Stimulated activated CD4-positive, alpha-beta T cell treated with anti-CD3 and anti-CD28 coated beads, Interleukin-1b, Interleukin-23, amount 100 ng/mL, for 4 hours (primary cell): ENCODE measurements at regions not wholly inside any gene's neighbourhood (a gene's known extent, or its start where the extent isn't known, plus 50 kb on each side); places are given as distances from the start of the nearest gene placed in this dataset.

Experiments used
- DNase-seq, 2 donors: peaks; one replicate each; pipeline ENCODE4 v3.0.0-alpha.2; 2020; ENCODE audit warnings: low read depth in 2 of 2

- DNase-seq = no peak
Measured at GRCh38 chr2:7971248-7971647, 710.6 kb upstream of the ID2 start.

- no peak for DNase-seq
Measured at GRCh38 chr2:7971841-7972240, 710.0 kb upstream of the ID2 start.

- no peak for DNase-seq
Measured at GRCh38 chr2:7972670-7973069, 709.2 kb upstream of the ID2 start.

- no peak for DNase-seq
Measured at GRCh38 chr2:7973801-7974480, 707.9 kb upstream of the ID2 start.

DNA sequence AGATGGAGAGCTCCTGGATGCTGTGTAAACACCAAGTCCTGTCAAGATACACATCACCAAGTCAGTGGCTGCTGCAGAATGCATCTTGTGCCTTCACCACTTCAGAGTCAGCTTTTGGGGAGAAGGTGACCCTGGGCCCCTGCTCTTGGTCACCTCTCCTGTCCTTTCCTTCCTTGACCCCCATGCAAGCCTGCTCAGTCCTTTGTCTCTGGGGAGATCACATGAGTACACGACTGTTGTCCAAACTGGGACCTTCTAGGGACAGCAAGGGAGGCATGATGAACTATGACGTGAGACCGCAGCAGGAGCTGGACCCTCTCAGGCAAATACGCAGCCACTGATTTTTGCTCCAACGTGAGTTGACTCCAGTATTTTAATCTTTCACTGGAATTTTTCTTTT lies 706.9 kb upstream of the ID2 start:
- no peak for DNase-seq

- DNase-seq = no peak
Measured at GRCh38 chr2:7976206-7976605, 705.6 kb upstream of the ID2 start.

DNA sequence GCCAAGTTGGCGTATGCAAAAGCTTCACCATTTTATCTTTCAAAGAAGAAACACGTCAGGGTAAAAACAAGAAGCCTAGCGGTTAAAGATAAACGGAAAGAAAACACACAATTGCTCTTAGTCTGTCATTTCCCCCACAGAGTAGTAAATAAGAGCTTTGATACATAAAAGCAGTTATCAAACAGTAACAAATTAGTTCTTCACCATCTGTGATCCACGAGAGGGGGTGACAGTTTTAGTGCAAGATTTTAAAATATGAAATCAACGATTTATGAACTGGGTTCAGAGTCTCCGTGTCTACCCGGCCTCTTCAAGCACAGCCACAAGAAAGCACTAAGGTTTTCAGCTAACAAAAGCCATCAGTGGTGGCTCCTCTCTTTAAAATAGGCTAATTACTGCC lies 703.9 kb upstream of the ID2 start:
- DNase-seq = no peak

GRCh38 chr2:7982054-7982453 lies 699.8 kb upstream of the ID2 start:
- no peak for DNase-seq

GRCh38 chr2:7983451-7983850 lies 698.4 kb upstream of the ID2 start:
- no peak for DNase-seq

- no peak for DNase-seq
Measured at GRCh38 chr2:7983912-7984311, 697.9 kb upstream of the ID2 start.

- no peak for DNase-seq
Measured at GRCh38 chr2:7984693-7985353, 697.0 kb upstream of the ID2 start.

DNA sequence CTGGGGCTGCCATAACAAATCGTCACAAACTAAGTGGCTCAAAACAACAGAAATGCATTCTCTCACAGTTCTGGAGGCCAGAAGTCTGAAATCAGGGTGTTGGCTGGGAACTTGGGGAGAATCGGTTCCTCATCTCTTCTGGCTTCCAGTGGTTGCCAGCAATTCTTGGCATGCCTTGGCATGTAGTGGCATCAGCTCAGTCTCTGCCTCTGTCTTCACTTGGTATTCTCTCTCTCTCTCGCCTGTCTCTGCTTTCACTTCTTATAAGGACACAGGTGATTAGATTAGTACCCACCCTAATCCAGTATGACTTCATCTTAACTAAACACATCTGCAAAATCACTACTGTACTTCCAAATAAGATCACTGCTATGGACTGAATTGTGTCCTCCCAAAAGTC lies 695.4 kb upstream of the ID2 start:
- no peak for DNase-seq

- no peak for DNase-seq
Measured at GRCh38 chr2:7987992-7988391, 693.9 kb upstream of the ID2 start.

DNA sequence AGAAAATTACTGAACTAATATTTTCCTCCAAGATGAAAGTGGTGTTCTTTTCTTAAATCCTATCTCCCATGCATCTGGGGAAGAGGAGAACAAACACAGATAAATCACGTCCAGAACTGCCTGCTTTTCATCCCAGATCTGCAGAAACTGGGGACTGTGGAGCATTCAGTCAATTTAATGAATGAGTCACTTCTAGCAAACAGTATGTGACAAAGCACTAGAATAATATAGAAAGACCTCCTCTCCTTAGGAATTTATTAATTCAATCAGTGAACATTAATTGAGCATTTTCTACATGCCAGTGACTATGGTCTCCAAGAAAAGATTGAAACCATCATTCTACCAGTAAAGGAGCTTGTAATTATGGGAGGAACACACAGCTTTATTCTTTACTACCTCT lies 693.4 kb upstream of the ID2 start:
- DNase-seq = no peak

- DNase-seq = no peak
Measured at GRCh38 chr2:7989823-7990222, 692.0 kb upstream of the ID2 start.

DNA sequence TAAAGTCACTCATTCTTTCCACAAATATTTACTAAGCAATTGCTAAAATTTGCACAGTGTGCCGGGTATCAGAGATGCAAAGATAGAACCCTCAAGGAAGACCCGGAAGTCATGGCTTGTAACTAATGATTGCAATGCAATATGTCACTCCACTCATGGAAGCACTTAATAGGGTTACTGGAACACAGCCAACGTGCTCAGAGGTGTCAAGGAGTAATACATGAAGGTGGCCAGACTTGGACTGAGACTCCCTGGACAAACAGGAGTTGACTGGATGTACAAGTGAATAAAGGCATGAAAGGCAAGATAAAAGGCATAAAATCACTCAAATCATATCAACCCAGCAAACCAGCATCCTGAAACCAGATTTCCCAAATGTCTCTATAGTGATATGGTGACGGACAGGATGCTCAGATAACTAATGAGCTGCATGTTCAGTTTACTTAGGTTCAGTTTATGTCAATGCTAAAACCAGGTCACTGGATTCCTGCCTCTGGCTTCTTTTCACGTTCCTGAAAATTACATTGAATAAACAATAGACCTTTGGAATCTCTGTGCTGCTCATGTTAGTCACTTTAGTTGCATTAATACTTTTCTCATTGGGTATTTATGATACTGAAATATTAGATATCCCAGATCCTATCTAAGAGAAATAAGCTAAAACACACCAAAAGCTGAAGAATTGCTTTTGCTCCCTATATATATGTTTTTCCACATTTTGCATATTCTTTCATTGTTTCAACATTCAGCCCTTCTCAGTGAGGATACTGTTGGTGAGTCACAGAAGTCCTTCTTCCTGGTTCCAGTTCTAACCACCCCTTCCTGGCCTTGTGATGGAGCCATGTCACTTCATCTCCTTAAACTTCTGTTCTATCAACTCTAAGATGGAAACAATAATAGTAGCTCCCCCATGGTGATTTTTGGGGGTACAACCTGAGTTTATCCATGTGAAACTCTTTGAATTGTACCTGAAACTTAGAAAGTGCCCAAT lies 688.9 kb upstream of the ID2 start:
- DNase-seq = no peak

DNA sequence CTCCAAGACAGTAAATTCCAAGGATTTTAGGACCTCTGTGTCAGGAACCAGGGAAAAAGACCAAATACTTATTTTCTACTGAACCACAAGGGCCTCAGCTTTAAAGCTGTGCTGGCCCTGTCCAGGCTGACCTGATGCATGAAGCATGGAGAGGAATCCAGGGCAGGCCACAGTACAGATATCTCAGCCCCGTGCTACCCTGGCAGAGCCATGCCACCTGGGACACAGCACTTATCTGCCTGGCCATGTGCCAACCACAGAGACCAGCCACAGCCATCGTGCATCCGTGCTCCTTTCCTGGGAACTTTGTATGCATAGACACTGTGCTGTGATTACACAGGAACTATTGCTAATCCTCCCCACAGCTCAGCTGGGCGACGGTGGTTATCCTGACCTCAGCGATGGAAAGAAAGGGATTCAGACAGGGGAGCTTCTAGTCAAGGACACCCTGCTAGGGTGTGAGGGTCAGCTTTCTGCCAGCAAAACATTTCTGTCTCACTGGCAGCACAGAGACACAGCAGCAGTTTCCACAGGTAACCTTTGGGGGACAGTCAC lies 687.4 kb upstream of the ID2 start:
- DNase-seq = no peak

DNA sequence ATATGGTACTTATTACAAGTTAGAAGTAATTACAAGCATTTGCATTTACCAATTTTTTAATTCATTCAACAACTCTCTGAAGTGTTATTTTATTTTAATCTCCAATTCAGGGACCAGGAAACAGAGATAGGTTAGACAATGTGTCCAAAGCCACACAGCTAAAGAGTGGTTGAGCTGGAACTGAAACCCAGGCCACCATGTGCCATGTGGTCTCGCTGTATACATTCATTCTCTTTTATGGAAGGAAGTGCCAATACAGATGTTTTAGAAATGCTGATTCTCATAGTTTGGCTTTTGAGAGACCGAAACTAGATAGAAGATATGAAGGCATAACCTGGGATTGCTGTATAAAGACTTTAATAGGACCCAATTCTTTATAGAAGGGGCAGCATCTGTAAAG lies 684.6 kb upstream of the ID2 start:
- no peak for DNase-seq

- no peak for DNase-seq
Measured at GRCh38 chr2:7999683-8000476, 682.0 kb upstream of the ID2 start.

DNA sequence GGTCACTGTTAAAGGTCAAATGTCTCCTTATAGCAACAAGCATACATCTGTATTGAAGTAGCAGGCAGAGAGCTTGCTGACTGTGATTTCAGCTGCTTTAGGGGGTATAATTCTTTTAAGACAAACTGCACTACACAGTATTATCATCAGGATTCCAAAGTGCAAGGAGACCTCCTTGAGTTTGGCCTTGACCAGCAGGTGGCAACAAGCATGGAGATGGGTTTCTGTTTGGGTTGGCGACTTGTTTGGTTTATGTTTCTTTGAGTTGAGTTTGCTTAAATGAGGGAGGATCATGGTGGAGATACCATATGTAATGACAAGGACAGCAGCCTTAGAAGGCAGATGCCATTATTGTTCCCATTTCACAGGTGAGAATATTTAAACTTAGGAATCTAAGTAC lies 681.0 kb upstream of the ID2 start:
- DNase-seq = no peak

- DNase-seq = no peak
Measured at GRCh38 chr2:8002765-8003393, 679.0 kb upstream of the ID2 start.
